Common myeloid progenitor, CD34-positive (primary cell): ENCODE measurements at regions not wholly inside any gene's neighbourhood (a gene's known extent, or its start where the extent isn't known, plus 50 kb on each side); places are given as distances from the start of the nearest gene placed in this dataset.

ENCODE experiments used
- CTCF ChIA-PET: fragments of 350-600 bp; sonication (Branson Sonifier 250); formaldehyde crosslinking; loops from one replicate; lab custom pipeline; 2021; ENCODE audit warnings: antibody characterized with exemption; lab: Charles Lee
- POLR2A ChIA-PET: fragments of 350-600 bp; sonication (Branson Sonifier 250); formaldehyde crosslinking; loops from one replicate; lab custom pipeline; 2021; ENCODE audit warnings: antibody characterized with exemption; lab: Charles Lee
- DNase-seq, 3 donors: peaks; one replicate each; pipeline versions ENCODE4 v3.0.0 to v3.0.0-alpha.2; 2013
- H3K27ac ChIP-seq, 2 experiments: 1 replicate in 1 of 2; 2 replicates in 1 of 2; pipeline ENCODE4 v1.7.0; 2013; ENCODE audit warnings: inconsistent platforms in 2 of 2, low read length in 2 of 2, mild to moderate bottlenecking in 2 of 2, low read depth in 1 of 2, moderate library complexity in 1 of 2; ENCODE audit not compliant: severe bottlenecking in 2 of 2, insufficient read depth in 1 of 2, poor library complexity in 1 of 2
- H3K27me3 ChIP-seq, 5 experiments: replicated peaks in 2 of 5; 1 replicate in 3 of 5; 2 replicates in 2 of 5; pipeline versions ENCODE4 v1.6.1 to v1.7.0; 2013; ENCODE audit warnings: low read length in 4 of 5, mild to moderate bottlenecking in 2 of 5, moderate library complexity in 2 of 5, inconsistent platforms in 1 of 5; ENCODE audit not compliant: insufficient read depth in 5 of 5, control insufficient read depth in 4 of 5
- H3K36me3 ChIP-seq, 4 experiments: 1 replicate in 2 of 4; 2 replicates in 2 of 4; pipeline versions ENCODE4 v1.6.1 to v1.7.0; 2013; ENCODE audit warnings: low read length in 3 of 4, control low read depth in 1 of 4, mild to moderate bottlenecking in 1 of 4; ENCODE audit not compliant: control insufficient read depth in 4 of 4, insufficient read depth in 4 of 4
- H3K4me1 ChIP-seq, 4 experiments: 1 replicate in 3 of 4; 2 replicates in 1 of 4; pipeline versions ENCODE4 v1.6.1 to v1.7.1; 2013; ENCODE audit warnings: low read length in 3 of 4, mild to moderate bottlenecking in 3 of 4, control low read depth in 1 of 4, inconsistent platforms in 1 of 4, moderate library complexity in 1 of 4; ENCODE audit not compliant: control insufficient read depth in 4 of 4, insufficient read depth in 4 of 4; ENCODE audit errors: control extremely low read depth in 1 of 4
- H3K4me3 ChIP-seq, 7 experiments: 1 replicate in 4 of 7; 2 replicates in 3 of 7; pipeline versions ENCODE4 v1.5.1 to v1.7.0; 2013; ENCODE audit warnings: mild to moderate bottlenecking in 7 of 7, low read length in 6 of 7, moderate library complexity in 6 of 7, inconsistent platforms in 2 of 7, low read depth in 2 of 7, control low read depth in 1 of 7; ENCODE audit not compliant: insufficient read depth in 4 of 7, control insufficient read depth in 1 of 7; ENCODE audit errors: extremely low read depth in 1 of 7
- H3K9me3 ChIP-seq, 5 experiments: 1 replicate in 4 of 5; 2 replicates in 1 of 5; pipeline versions ENCODE4 v1.6.1 to v1.7.1; 2013; ENCODE audit warnings: low read length in 4 of 5, mild to moderate bottlenecking in 2 of 5, inconsistent platforms in 1 of 5, low read depth in 1 of 5, moderate library complexity in 1 of 5; ENCODE audit not compliant: control insufficient read depth in 4 of 5, insufficient read depth in 2 of 5; ENCODE audit errors: control extremely low read depth in 1 of 5
- WGBS: methylation state at CpG from one replicate; pipeline ENCODE4 v1.1.5; 2013; ENCODE audit not compliant: insufficient coverage; 5-methylcytosine and 5-hydroxymethylcytosine counted together

DNA sequence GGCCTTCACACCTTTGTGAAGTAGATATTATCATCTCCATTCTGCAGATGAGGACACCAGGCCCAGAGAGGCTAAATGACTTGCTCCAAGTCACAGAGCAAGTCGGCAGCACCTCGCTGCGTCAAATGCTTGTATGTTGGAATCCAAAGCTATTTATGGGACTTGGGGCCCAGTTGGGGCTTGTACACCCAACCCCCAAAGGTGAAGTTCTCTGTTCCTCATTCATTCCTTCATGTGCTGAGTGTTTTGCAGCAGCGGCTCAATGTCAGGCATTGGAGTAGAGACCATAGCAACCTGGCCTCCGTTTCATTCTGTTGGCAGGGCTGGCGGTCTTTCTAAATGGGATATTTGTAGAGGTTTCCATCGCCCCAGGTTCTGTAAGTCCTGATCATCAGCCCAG, 113.4 kb upstream of the SLC25A33 start:
- H3K4me1 ChIP-seq, result peaks cover 13 to 56% (median 48%) of the 10 kb centered on the region in 4 experiments
- peak; percentile 50 to 91 (median 88) for DNase-seq
- peak overlapping the region in 1 of 2 experiments; percentile 38 for H3K27ac ChIP-seq
- no peaks in the 10 kb centered on the region for H3K36me3 ChIP-seq
- H3K4me3 ChIP-seq, result peak overlapping the region in 4 of 7 experiments; percentile 13 to 48 (median 26)
- H3K9me3 ChIP-seq, result peaks cover 0 to 6% (median 0%) of the 10 kb centered on the region in 5 experiments
- POLR2A ChIA-PET, result interaction anchor here (0.7 to 2.4 kb wide), 7 partner anchors 12 to 108 kb away, joined by 3 to 26 read pairs (median 6); no protein-coding TSS in a partner anchor
- peaks cover 0 to 7% (median 0%) of the 10 kb centered on the region in 5 experiments for H3K27me3 ChIP-seq
- WGBS, result 10% methylated on average over 5 of the region's 7 CpGs
- CTCF ChIA-PET, result interaction anchor here (1.0 to 3.9 kb wide), 10 partner anchors 9 to 136 kb away, joined by 3 to 27 read pairs (median 6); no protein-coding TSS in a partner anchor

- H3K4me1 ChIP-seq, result peaks cover 13 to 56% (median 48%) of the 10 kb centered on the region in 4 experiments
- ChIA-PET POLR2A (interaction anchor here (0.7 to 2.4 kb wide), 8 partner anchors 12 to 109 kb away, joined by 3 to 26 read pairs (median 6); no protein-coding TSS in a partner anchor), CTCF (interaction anchor here (1.0 to 3.9 kb wide), 9 partner anchors 9 to 136 kb away, joined by 3 to 27 read pairs (median 5); no protein-coding TSS in a partner anchor)
- 0% methylated on average over 11 of the region's 13 CpGs for WGBS
- H3K27me3 ChIP-seq, result peaks cover 0 to 7% (median 0%) of the 10 kb centered on the region in 5 experiments
- no peak overlapping the region for H3K27ac ChIP-seq
- peak; percentile 92 to 100 (median 99) for DNase-seq
- H3K4me3 ChIP-seq, result peak overlapping the region in 3 of 7 experiments; percentile 26 to 56 (median 48)
- no peaks in the 10 kb centered on the region for H3K36me3 ChIP-seq
- peaks cover 0 to 6% (median 0%) of the 10 kb centered on the region in 5 experiments for H3K9me3 ChIP-seq
These were observed 113.0 kb upstream of the SLC25A33 start for GRCh38 chr1:9426291-9426711.

DNA sequence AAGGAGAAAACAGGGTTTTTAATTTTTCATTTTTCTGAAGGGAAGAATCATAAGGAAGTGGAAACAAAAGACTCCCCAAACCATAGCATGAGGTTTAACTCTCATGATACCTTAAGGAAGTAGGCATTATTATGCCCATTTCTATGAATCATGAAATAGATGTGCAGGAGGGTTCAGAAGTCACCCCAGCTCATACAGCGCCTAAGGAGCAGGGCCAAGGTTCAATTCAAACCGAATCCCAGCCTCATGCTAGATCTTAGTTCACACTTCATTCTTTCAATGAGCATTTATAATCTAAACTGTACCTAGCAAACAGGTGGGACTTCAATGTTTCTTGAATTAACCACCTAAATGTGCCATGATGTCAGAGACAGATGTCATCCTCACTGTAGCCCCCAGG, 111.9 kb upstream of the SLC25A33 start:
- H3K9me3 ChIP-seq, result peaks cover 0 to 6% (median 0%) of the 10 kb centered on the region in 5 experiments
- DNase-seq, result no peak
- peaks cover 13 to 56% (median 48%) of the 10 kb centered on the region in 4 experiments for H3K4me1 ChIP-seq
- ChIA-PET POLR2A (interaction anchor here (2.4 kb wide), 1 partner anchor 29 kb away, joined by 26 read pairs; no protein-coding TSS in a partner anchor), CTCF (interaction anchor here (1.3 to 3.9 kb wide), 5 partner anchors 15 to 137 kb away, joined by 3 to 27 read pairs (median 7); no protein-coding TSS in a partner anchor)
- 83% methylated on average over 2 of the region's 2 CpGs for WGBS
- H3K27ac ChIP-seq, result no peak overlapping the region
- H3K36me3 ChIP-seq, result no peaks in the 10 kb centered on the region
- H3K4me3 ChIP-seq, result no peak overlapping the region
- H3K27me3 ChIP-seq, result peaks cover 0 to 7% (median 0%) of the 10 kb centered on the region in 5 experiments

DNA sequence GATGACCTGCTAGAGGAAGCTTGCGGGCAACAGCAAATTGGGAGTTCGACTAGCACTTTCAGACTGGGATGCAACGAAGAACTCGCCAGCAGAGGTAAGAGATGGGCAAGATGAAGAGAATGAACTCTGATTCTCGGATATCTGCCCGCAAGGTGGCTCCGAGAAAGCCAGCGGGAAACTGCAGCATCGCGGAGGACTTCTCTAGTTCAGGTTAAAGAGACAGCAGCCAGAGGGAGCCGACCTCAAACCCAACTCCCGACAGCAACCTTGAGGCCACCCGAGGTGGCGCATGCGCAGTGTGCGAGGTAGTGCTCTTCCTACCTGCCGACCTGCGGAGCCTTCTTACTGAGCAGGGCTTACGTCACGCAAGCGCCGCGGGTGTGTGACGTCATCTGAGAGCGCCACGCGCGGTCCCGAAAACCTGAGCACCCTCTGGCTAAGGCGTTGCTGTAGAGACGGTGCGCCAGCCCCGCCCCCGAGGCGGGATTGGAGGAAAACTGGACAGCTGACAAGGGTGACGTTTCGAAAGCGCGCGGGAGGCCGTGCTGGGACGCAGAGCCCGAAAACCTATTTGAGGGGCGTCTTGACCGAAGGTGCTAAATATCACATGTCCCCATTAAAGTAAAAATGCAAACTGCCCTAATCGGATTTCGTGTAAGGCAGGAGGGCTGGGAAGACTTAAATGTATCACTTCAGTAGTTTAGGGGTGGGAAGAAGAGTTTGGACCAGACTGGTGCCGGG, 110.5 kb upstream of the SLC25A33 start:
- peak overlapping the region; percentile 40 to 86 (median 71) for H3K4me3 ChIP-seq
- no peaks in the 10 kb centered on the region for H3K36me3 ChIP-seq
- peaks cover 13 to 53% (median 47%) of the 10 kb centered on the region in 4 experiments for H3K4me1 ChIP-seq
- POLR2A ChIA-PET, result interaction anchor here (1.6 kb wide), 1 partner anchor 31 kb away, joined by 6 read pairs; no protein-coding TSS in a partner anchor
- H3K27ac ChIP-seq, result peak overlapping the region in 1 of 2 experiments; percentile 67
- DNase-seq, result peak; percentile 99
- H3K9me3 ChIP-seq, result no peaks in the 10 kb centered on the region
- CTCF ChIA-PET, result interaction anchor here (0.7 to 1.8 kb wide), 5 partner anchors 18 to 137 kb away, joined by 3 to 5 read pairs (median 3); no protein-coding TSS in a partner anchor
- 7% methylated on average over 30 of the region's 48 CpGs for WGBS
- no peaks in the 10 kb centered on the region for H3K27me3 ChIP-seq

- peaks cover 13 to 48% (median 46%) of the 10 kb centered on the region in 4 experiments for H3K4me1 ChIP-seq
- no peaks in the 10 kb centered on the region for H3K27me3 ChIP-seq
- H3K9me3 ChIP-seq, result no peaks in the 10 kb centered on the region
- POLR2A ChIA-PET, result interaction anchor here (1.6 kb wide), 1 partner anchor 31 kb away, joined by 6 read pairs; no protein-coding TSS in a partner anchor
- no peak for DNase-seq
- H3K27ac ChIP-seq, result peak overlapping the region in 1 of 2 experiments; percentile 67
- CTCF ChIA-PET, result interaction anchor here (1.8 kb wide), 1 partner anchor 29 kb away, joined by 5 read pairs; no protein-coding TSS in a partner anchor
- peak overlapping the region in 6 of 7 experiments; percentile 40 to 86 (median 72) for H3K4me3 ChIP-seq
- 50% methylated on average over 5 of the region's 6 CpGs for WGBS
- no peaks in the 10 kb centered on the region for H3K36me3 ChIP-seq
These were observed 109.9 kb upstream of the SLC25A33 start for GRCh38 chr1:9429342-9429711.

- H3K4me3 ChIP-seq, result no peak overlapping the region
- H3K9me3 ChIP-seq, result no peaks in the 10 kb centered on the region
- WGBS, result 98% methylated on average over 9 of the region's 11 CpGs
- ChIA-PET POLR2A (no interaction called here), CTCF (interaction anchor here (0.6 to 1.0 kb wide), 2 partner anchors 22 to 23 kb away, joined by 3 read pairs; no protein-coding TSS in a partner anchor)
- H3K27me3 ChIP-seq, result no peaks in the 10 kb centered on the region
- peaks cover under 1 to 20% (median 3%) of the 10 kb centered on the region in 4 experiments for H3K4me1 ChIP-seq
- no peak overlapping the region for H3K27ac ChIP-seq
- H3K36me3 ChIP-seq, result no peaks in the 10 kb centered on the region
- no peak for DNase-seq
These were observed 104.8 kb upstream of the SLC25A33 start for GRCh38 chr1:9434247-9435152.
